Testis (tissue), 2 donors: ENCODE measurements at regions not wholly inside any gene's neighbourhood (a gene's known extent, or its start where the extent isn't known, plus 50 kb on each side); places are given as distances from the start of the nearest gene placed in this dataset.

ENCODE experiments used
- DNase-seq: peaks from one replicate; pipeline ENCODE4 v3.0.0-alpha.2; 2019
- H3K27ac ChIP-seq, 2 donors: fragments of 200-600 bp; sonication (generic); one replicate each; pipeline ENCODE4 v1.5.1; 2019
- H3K27me3 ChIP-seq: fragments of 200-600 bp; sonication (generic); one replicate; pipeline ENCODE4 v1.5.1; 2019
- H3K36me3 ChIP-seq: fragments of 200-600 bp; sonication (generic); one replicate; pipeline ENCODE4 v1.5.1; 2017; ENCODE audit warnings: low read depth; ENCODE audit errors: missing control alignments
- H3K4me1 ChIP-seq: fragments of 200-600 bp; sonication (generic); one replicate; pipeline ENCODE4 v1.5.1; 2019
- H3K4me3 ChIP-seq, 2 donors: fragments of 200-600 bp; sonication (generic); one replicate each; pipeline ENCODE4 v1.5.1; 2017 to 2019
- H3K9me3 ChIP-seq: fragments of 200-600 bp; sonication (generic); one replicate; pipeline ENCODE4 v1.5.1; 2017
- CTCF ChIP-seq, 3 experiments: fragments of 450-650 bp in 2 of 3; fragments of 200-600 bp in 1 of 3; sonication (generic) in 1 of 3; IDR thresholded peaks; one replicate each; pipeline ENCODE4 v1.5.1; 2016 to 2019; ENCODE audit warnings: antibody characterized with exemption in 3 of 3, mild to moderate bottlenecking in 2 of 3, moderate library complexity in 1 of 3
- POLR2A ChIP-seq: fragments of 450-650 bp; IDR thresholded peaks from one replicate; pipeline ENCODE4 v1.6.1; 2017; ENCODE audit warnings: antibody characterized with exemption, mild to moderate bottlenecking, moderate library complexity
- WGBS, 2 donors: methylation state at CpG; one replicate each; pipeline ENCODE4 v1.1.5; 2018; 5-methylcytosine and 5-hydroxymethylcytosine counted together
- intact Hi-C: fragments of 100-400 bp; cut with DNase I; formaldehyde crosslinking; loops from one replicate; pipeline ENCODE4 v1.15.1; 2023; ENCODE audit warnings: low total_unique reads

- WGBS, 2 donors = 85 to 89% methylated on average over 3 of the region's 3 CpGs
- Histone ChIP-seq H3K4me3 (no peak overlapping the region), H3K27me3 (no peaks in the 10 kb centered on the region), H3K4me1 (no peaks in the 10 kb centered on the region), H3K27ac (no peak overlapping the region), H3K9me3 (no peaks in the 10 kb centered on the region), H3K36me3 (no peaks in the 10 kb centered on the region)
- no peak for DNase-seq
- TF ChIP-seq CTCF (IDR thresholded peaks at IDR 0.05) (no peak), POLR2A (no peak)
- intact Hi-C loops = no loop called here
These were observed 125.8 kb downstream of the P2RY1 start for GRCh38 chr3:152960684-152961083.

GRCh38 chr3:152961323-152961722 lies 126.4 kb downstream of the P2RY1 start:
- no peak for DNase-seq
- intact Hi-C loops = no loop called here
- Histone ChIP-seq H3K4me3 (no peak overlapping the region), H3K4me1 (no peaks in the 10 kb centered on the region), H3K27me3 (no peaks in the 10 kb centered on the region), H3K27ac (no peak overlapping the region), H3K36me3 (no peaks in the 10 kb centered on the region), H3K9me3 (no peaks in the 10 kb centered on the region)
- 37 to 47% methylated on average over 2 of the region's 2 CpGs for WGBS, 2 donors
- TF ChIP-seq CTCF (IDR thresholded peaks at IDR 0.05) = peak in 1 of 3 experiments; percentile 31
- no peak for TF ChIP-seq POLR2A

- no peak for DNase-seq
- H3K4me3 ChIP-seq = no peak overlapping the region
- no peaks in the 10 kb centered on the region for H3K36me3 ChIP-seq
- WGBS, 2 donors = 72 to 81% methylated on average over 1 of the region's 1 CpG
- H3K9me3 ChIP-seq = no peaks in the 10 kb centered on the region
- H3K27ac ChIP-seq = no peak overlapping the region
- TF ChIP-seq CTCF (IDR thresholded peaks at IDR 0.05) = no peak
- intact Hi-C loops = no loop called here
- H3K27me3 ChIP-seq = no peaks in the 10 kb centered on the region
- H3K4me1 ChIP-seq = no peaks in the 10 kb centered on the region
These were observed 130.1 kb downstream of the P2RY1 start for GRCh38 chr3:152964911-152965609.

GRCh38 chr3:152968388-152969024 lies 133.6 kb downstream of the P2RY1 start:
- 57 to 64% methylated on average over 3 of the region's 3 CpGs for WGBS, 2 donors

More at GRCh38 chr3:152968388-152969024, 133.6 kb downstream of the P2RY1 start:
- no peak for DNase-seq
- Histone ChIP-seq H3K36me3 (no peaks in the 10 kb centered on the region), H3K4me1 (no peaks in the 10 kb centered on the region), H3K27ac (no peak overlapping the region), H3K27me3 (no peaks in the 10 kb centered on the region), H3K9me3 (no peaks in the 10 kb centered on the region), H3K4me3 (no peak overlapping the region)
- intact Hi-C loops = no loop called here
- TF ChIP-seq CTCF (IDR thresholded peaks at IDR 0.05) (no peak), POLR2A (no peak)
